Neural progenitor cell (in vitro differentiated cells): ENCODE measurements at regions not wholly inside any gene's neighbourhood (a gene's known extent, or its start where the extent isn't known, plus 50 kb on each side); places are given as distances from the start of the nearest gene placed in this dataset.

Source experiments
- DNase-seq: peaks from one replicate; pipeline ENCODE4 v3.0.0-alpha.2; 2016; ENCODE audit warnings: low spot score
- H2AFZ ChIP-seq: fragments of 200-600 bp; sonication (generic); replicated peaks from 2 replicates; pipeline ENCODE4 v1.6.1; 2016; ENCODE audit warnings: antibody characterized with exemption
- H3F3A ChIP-seq: fragments of 200-600 bp; sonication (generic); 2 replicates; pipeline ENCODE4 v1.6.1; 2016; ENCODE audit warnings: antibody characterized with exemption, low read depth
- H3K27ac ChIP-seq: fragments of 200-600 bp; sonication (generic); 2 replicates; pipeline ENCODE4 v1.5.1; 2016; ENCODE audit warnings: mild to moderate bottlenecking
- H3K27me3 ChIP-seq: fragments of 200-600 bp; sonication (generic); 2 replicates; pipeline ENCODE4 v1.6.1; 2016; ENCODE audit warnings: mild to moderate bottlenecking, moderate library complexity
- H3K36me3 ChIP-seq: fragments of 200-600 bp; sonication (generic); 2 replicates; pipeline ENCODE4 v1.5.1; 2016
- H3K4me1 ChIP-seq: fragments of 200-600 bp; sonication (generic); 2 replicates; pipeline ENCODE4 v1.6.1; 2016; ENCODE audit warnings: mixed run types
- H3K4me2 ChIP-seq: fragments of 200-600 bp; sonication (generic); 2 replicates; pipeline ENCODE4 v1.6.1; 2016
- H3K4me3 ChIP-seq: fragments of 200-600 bp; sonication (generic); 2 replicates; pipeline ENCODE4 v1.5.1; 2016
- H3K79me2 ChIP-seq: fragments of 200-600 bp; sonication (generic); 2 replicates; pipeline ENCODE4 v1.6.1; 2016; ENCODE audit warnings: low read depth
- H3K9ac ChIP-seq: fragments of 200-600 bp; sonication (generic); 2 replicates; pipeline ENCODE4 v1.6.1; 2016
- H3K9me3 ChIP-seq: fragments of 200-600 bp; sonication (generic); 2 replicates; pipeline ENCODE4 v1.5.1; 2016; ENCODE audit warnings: low read depth
- H4K20me1 ChIP-seq: fragments of 200-600 bp; sonication (generic); 2 replicates; pipeline ENCODE4 v1.6.1; 2016; ENCODE audit warnings: low read depth
- H3K27ac Mint-ChIP-seq: 3 replicates; pipeline ENCODE4 v1.8.0; 2021; ENCODE audit warnings: mixed read lengths
- H3K27me3 Mint-ChIP-seq: 2 replicates; pipeline ENCODE4 v1.8.0; 2022; ENCODE audit warnings: low read depth, mild to moderate bottlenecking, inconsistent platforms, moderate library complexity, mixed read lengths; ENCODE audit not compliant: insufficient read depth
- H3K36me3 Mint-ChIP-seq: 3 replicates; pipeline ENCODE4 v1.8.0; 2021; ENCODE audit warnings: mixed read lengths
- H3K4me1 Mint-ChIP-seq: 3 replicates; pipeline ENCODE4 v1.8.0; 2021; ENCODE audit warnings: mixed read lengths
- H3K4me3 Mint-ChIP-seq: 3 replicates; pipeline ENCODE4 v1.8.0; 2021; ENCODE audit warnings: mild to moderate bottlenecking, moderate library complexity, mixed read lengths
- H3K9me3 Mint-ChIP-seq: 3 replicates; pipeline ENCODE4 v1.8.0; 2020; ENCODE audit warnings: mixed read lengths
- EZH2 ChIP-seq: fragments of 200-600 bp; sonication (generic); IDR thresholded peaks from 2 replicates; pipeline ENCODE4 v1.6.1; 2017; ENCODE audit warnings: antibody characterized with exemption, mild to moderate bottlenecking, moderate library complexity
- EZH2phosphoT487 ChIP-seq: fragments of 200-600 bp; sonication (generic); IDR thresholded peaks from 2 replicates; pipeline ENCODE4 v1.6.1; 2017; ENCODE audit warnings: antibody characterized with exemption
- TF ChIP-seq, protein P1 (sequence below): fragments of 200-600 bp; sonication (generic); IDR thresholded peaks from 2 replicates; pipeline ENCODE4 v1.5.1; 2017; ENCODE audit warnings: antibody characterized with exemption, mild to moderate bottlenecking

GRCh38 chr16:58938811-58939210, 204.7 kb upstream of the GOT2 start:
- DNase-seq, result peak; percentile 54

DNA sequence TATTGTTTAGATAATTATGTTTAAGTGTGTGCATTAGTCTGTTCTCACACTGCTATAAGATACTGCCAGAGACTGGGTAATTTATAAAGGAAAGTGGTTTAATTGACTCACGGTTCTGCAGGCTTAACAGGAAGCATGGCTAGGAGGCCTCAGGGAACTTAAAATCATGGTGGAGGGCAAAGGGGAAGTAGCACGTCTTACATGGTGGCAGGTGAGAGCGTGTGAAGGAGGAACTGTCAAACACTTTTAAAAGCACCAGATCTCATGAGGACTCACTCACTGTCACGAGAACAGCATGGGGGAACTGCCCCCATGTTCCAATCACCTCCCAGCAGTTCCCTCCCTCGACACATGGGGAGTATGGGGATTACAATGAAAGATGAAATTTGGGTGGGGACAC, 203.5 kb upstream of the GOT2 start:
- H3K27ac ChIP-seq, result no peak overlapping the region
- no peak overlapping the region for H3K27ac Mint-ChIP-seq
- H3K4me1 Mint-ChIP-seq, result peaks cover 19% of the 10 kb centered on the region
- H3K4me3 ChIP-seq, result no peak overlapping the region
- H3K9me3 ChIP-seq, result no peaks in the 10 kb centered on the region
- no peaks in the 10 kb centered on the region for H3K79me2 ChIP-seq
- peaks cover 6% of the 10 kb centered on the region for H3K9me3 Mint-ChIP-seq
- H4K20me1 ChIP-seq, result no peaks in the 10 kb centered on the region
- H3K4me2 ChIP-seq, result no peak overlapping the region
- no peak overlapping the region for H3K4me3 Mint-ChIP-seq
- H3K36me3 Mint-ChIP-seq, result no peaks in the 10 kb centered on the region
- no peaks in the 10 kb centered on the region for H3K27me3 Mint-ChIP-seq
- no peak overlapping the region for H2AFZ ChIP-seq
- TF ChIP-seq EZH2phosphoT487, result no peak
- no peak for TF ChIP-seq EZH2
- TF ChIP-seq, protein P1, sequence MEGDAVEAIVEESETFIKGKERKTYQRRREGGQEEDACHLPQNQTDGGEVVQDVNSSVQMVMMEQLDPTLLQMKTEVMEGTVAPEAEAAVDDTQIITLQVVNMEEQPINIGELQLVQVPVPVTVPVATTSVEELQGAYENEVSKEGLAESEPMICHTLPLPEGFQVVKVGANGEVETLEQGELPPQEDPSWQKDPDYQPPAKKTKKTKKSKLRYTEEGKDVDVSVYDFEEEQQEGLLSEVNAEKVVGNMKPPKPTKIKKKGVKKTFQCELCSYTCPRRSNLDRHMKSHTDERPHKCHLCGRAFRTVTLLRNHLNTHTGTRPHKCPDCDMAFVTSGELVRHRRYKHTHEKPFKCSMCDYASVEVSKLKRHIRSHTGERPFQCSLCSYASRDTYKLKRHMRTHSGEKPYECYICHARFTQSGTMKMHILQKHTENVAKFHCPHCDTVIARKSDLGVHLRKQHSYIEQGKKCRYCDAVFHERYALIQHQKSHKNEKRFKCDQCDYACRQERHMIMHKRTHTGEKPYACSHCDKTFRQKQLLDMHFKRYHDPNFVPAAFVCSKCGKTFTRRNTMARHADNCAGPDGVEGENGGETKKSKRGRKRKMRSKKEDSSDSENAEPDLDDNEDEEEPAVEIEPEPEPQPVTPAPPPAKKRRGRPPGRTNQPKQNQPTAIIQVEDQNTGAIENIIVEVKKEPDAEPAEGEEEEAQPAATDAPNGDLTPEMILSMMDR, result no peak
- no peak overlapping the region for H3K9ac ChIP-seq
- H3K36me3 ChIP-seq, result no peaks in the 10 kb centered on the region
- peaks cover 13% of the 10 kb centered on the region for H3F3A ChIP-seq
- no peaks in the 10 kb centered on the region for H3K27me3 ChIP-seq
- peaks cover 19% of the 10 kb centered on the region for H3K4me1 ChIP-seq
- no peak for DNase-seq

More at GRCh38 chr16:58938811-58939210, 204.7 kb upstream of the GOT2 start:
- Histone ChIP-seq H2AFZ (peak overlapping the region; percentile 99), H3K27ac (peak overlapping the region; percentile 67), H3K27me3 (no peaks in the 10 kb centered on the region), H3K4me1 (peaks cover 19% of the 10 kb centered on the region), H3K79me2 (no peaks in the 10 kb centered on the region), H3K9ac (no peak overlapping the region), H3K36me3 (no peaks in the 10 kb centered on the region), H4K20me1 (no peaks in the 10 kb centered on the region), H3K9me3 (no peaks in the 10 kb centered on the region), H3F3A (peaks cover 13% of the 10 kb centered on the region), H3K4me3 (peak overlapping the region; percentile 4), H3K4me2 (peak overlapping the region; percentile 69)
- TF ChIP-seq EZH2phosphoT487 (no peak), EZH2 (no peak)
- TF ChIP-seq, protein P1, result no peak
- Mint-ChIP-seq H3K27me3 (no peaks in the 10 kb centered on the region), H3K27ac (no peak overlapping the region), H3K4me3 (no peak overlapping the region), H3K36me3 (no peaks in the 10 kb centered on the region), H3K4me1 (peaks cover 19% of the 10 kb centered on the region), H3K9me3 (peaks cover 4% of the 10 kb centered on the region)

GRCh38 chr16:58933186-58933585, 199.1 kb upstream of the GOT2 start:
- Histone ChIP-seq H3F3A (peaks cover 1% of the 10 kb centered on the region), H4K20me1 (no peaks in the 10 kb centered on the region), H2AFZ (no peak overlapping the region), H3K4me2 (no peak overlapping the region), H3K4me3 (no peak overlapping the region), H3K36me3 (no peaks in the 10 kb centered on the region), H3K79me2 (no peaks in the 10 kb centered on the region), H3K27ac (no peak overlapping the region), H3K9me3 (no peaks in the 10 kb centered on the region), H3K27me3 (no peaks in the 10 kb centered on the region), H3K9ac (no peak overlapping the region), H3K4me1 (peaks cover 3% of the 10 kb centered on the region)
- Mint-ChIP-seq H3K27ac (no peak overlapping the region), H3K9me3 (peaks cover 4% of the 10 kb centered on the region), H3K27me3 (no peaks in the 10 kb centered on the region), H3K4me1 (peaks cover 8% of the 10 kb centered on the region), H3K36me3 (no peaks in the 10 kb centered on the region), H3K4me3 (no peak overlapping the region)
- DNase-seq, result no peak
- no peak for TF ChIP-seq EZH2phosphoT487
- TF ChIP-seq, protein P1, result no peak
- no peak for TF ChIP-seq EZH2
